ENCODE measurements at regions not wholly inside any gene's neighbourhood (a gene's known extent, or its start where the extent isn't known, plus 50 kb on each side); places are given as distances from the start of the nearest gene placed in this dataset.

GRCh38 chr2:219692521-219692920 lies 65.1 kb downstream of the SLC4A3 start:
- no peak for DNase-seq (ENCODE audit: extremely low read depth in 1 of 2, low read depth in 1 of 2)

- DNase-seq (ENCODE audit: extremely low read depth in 1 of 2, low read depth in 1 of 2): no peak
Observed at GRCh38 chr2:219695145-219695709, 67.8 kb downstream of the SLC4A3 start.

- DNase-seq (ENCODE audit: extremely low read depth in 1 of 2, low read depth in 1 of 2): no peak
Observed at GRCh38 chr2:219697811-219698747, 70.6 kb downstream of the SLC4A3 start.

- no peak for DNase-seq (ENCODE audit: extremely low read depth in 1 of 2, low read depth in 1 of 2)
Observed at GRCh38 chr2:219698748-219699439, 71.5 kb downstream of the SLC4A3 start.

- DNase-seq (ENCODE audit: extremely low read depth in 1 of 2, low read depth in 1 of 2): no peak
Observed at GRCh38 chr2:219699440-219699821, 72.0 kb downstream of the SLC4A3 start.

- no peak for DNase-seq (ENCODE audit: extremely low read depth in 1 of 2, low read depth in 1 of 2)
Observed at GRCh38 chr2:219701847-219702634, 74.6 kb downstream of the SLC4A3 start.

- no peak for DNase-seq (ENCODE audit: extremely low read depth in 1 of 2, low read depth in 1 of 2)
Observed at GRCh38 chr2:219702796-219703545, 75.5 kb downstream of the SLC4A3 start.

- no peak for DNase-seq (ENCODE audit: extremely low read depth in 1 of 2, low read depth in 1 of 2)
Observed at GRCh38 chr2:219704878-219705277, 77.4 kb downstream of the SLC4A3 start.

- DNase-seq (ENCODE audit: extremely low read depth in 1 of 2, low read depth in 1 of 2): no peak
Observed at GRCh38 chr2:219706823-219707281, 79.4 kb downstream of the SLC4A3 start.

- no peak for DNase-seq (ENCODE audit: extremely low read depth in 1 of 2, low read depth in 1 of 2)
Observed at GRCh38 chr2:219707496-219708285, 80.3 kb downstream of the SLC4A3 start.

- DNase-seq (ENCODE audit: extremely low read depth in 1 of 2, low read depth in 1 of 2): no peak
Observed at GRCh38 chr2:219709331-219709761, 81.9 kb downstream of the SLC4A3 start.

GRCh38 chr2:219713110-219713509 lies 85.7 kb downstream of the SLC4A3 start:
- DNase-seq (ENCODE audit: extremely low read depth in 1 of 2, low read depth in 1 of 2): no peak

- DNase-seq (ENCODE audit: extremely low read depth in 1 of 2, low read depth in 1 of 2): no peak
Observed at GRCh38 chr2:219714681-219715400, 87.4 kb downstream of the SLC4A3 start.

GRCh38 chr2:219718066-219718465 lies 90.6 kb downstream of the SLC4A3 start:
- no peak for DNase-seq (ENCODE audit: extremely low read depth in 1 of 2, low read depth in 1 of 2)

GRCh38 chr2:219719521-219719920 lies 92.1 kb downstream of the SLC4A3 start:
- no peak for DNase-seq (ENCODE audit: extremely low read depth in 1 of 2, low read depth in 1 of 2)

- DNase-seq (ENCODE audit: extremely low read depth in 1 of 2, low read depth in 1 of 2): no peak
Observed at GRCh38 chr2:219720956-219721355, 93.5 kb downstream of the SLC4A3 start.

- no peak for DNase-seq (ENCODE audit: extremely low read depth in 1 of 2, low read depth in 1 of 2)
Observed at GRCh38 chr2:219722276-219722879, 94.9 kb downstream of the SLC4A3 start.

- DNase-seq (ENCODE audit: extremely low read depth in 1 of 2, low read depth in 1 of 2): no peak
Observed at GRCh38 chr2:219723311-219723710, 95.9 kb downstream of the SLC4A3 start.
